Transverse colon (tissue), 4 donors: ENCODE measurements at regions not wholly inside any gene's neighbourhood (a gene's known extent, or its start where the extent isn't known, plus 50 kb on each side); places are given as distances from the start of the nearest gene placed in this dataset.

Experiments used
- CTCF ChIP-seq, 5 experiments: fragments of 200-600 bp in 3 of 5; fragments of 450-650 bp in 2 of 5; sonication (generic) in 3 of 5; IDR thresholded peaks; 1 replicate in 2 of 5; 2 replicates in 3 of 5; pipeline ENCODE4 v1.5.1; 2016 to 2017; ENCODE audit warnings: antibody characterized with exemption in 5 of 5, inconsistent platforms in 3 of 5, mild to moderate bottlenecking in 2 of 5, moderate library complexity in 1 of 5
- EP300 ChIP-seq: sonication (generic); formaldehyde crosslinking; IDR thresholded peaks from one replicate; pipeline ENCODE4 v1.6.1; 2017; ENCODE audit warnings: antibody characterized with exemption, low read depth
- POLR2A ChIP-seq: fragments of 450-650 bp; IDR thresholded peaks from one replicate; pipeline ENCODE4 v1.6.1; 2016; ENCODE audit warnings: antibody characterized with exemption, mild to moderate bottlenecking, moderate library complexity
- POLR2AphosphoS5 ChIP-seq, 3 donors: sonication (generic); formaldehyde crosslinking; IDR thresholded peaks; one replicate each; pipeline ENCODE4 v1.6.1; 2016; ENCODE audit warnings: antibody characterized with exemption in 3 of 3

- TF ChIP-seq CTCF (IDR thresholded peaks at IDR 0.05) (no peak), POLR2AphosphoS5 (IDR thresholded peaks at IDR 0.05) (no peak), POLR2A (no peak), EP300 (no peak)
Measured at GRCh38 chr5:179484201-179484600, 66.2 kb upstream of the RUFY1 start.
